Endothelial cell (in vitro differentiated cells): ENCODE measurements at regions not wholly inside any gene's neighbourhood (a gene's known extent, or its start where the extent isn't known, plus 50 kb on each side); places are given as distances from the start of the nearest gene placed in this dataset.

Source experiments
- DNase-seq: peaks from one replicate; pipeline ENCODE4 v3.0.0; 2021; ENCODE audit warnings: low spot score
- H3K27ac Mint-ChIP-seq: one replicate; pipeline ENCODE4 v1.8.0; 2021; ENCODE audit warnings: mixed read lengths, inconsistent platforms; ENCODE audit not compliant: unreplicated experiment
- H3K27me3 Mint-ChIP-seq: one replicate; pipeline ENCODE4 v1.8.0; 2021; ENCODE audit warnings: mild to moderate bottlenecking, moderate library complexity, mixed read lengths, inconsistent platforms; ENCODE audit not compliant: unreplicated experiment
- H3K36me3 Mint-ChIP-seq: one replicate; pipeline ENCODE4 v1.8.0; 2021; ENCODE audit warnings: mild to moderate bottlenecking, low read depth, mixed read lengths, inconsistent platforms; ENCODE audit not compliant: unreplicated experiment
- H3K4me1 Mint-ChIP-seq: one replicate; pipeline ENCODE4 v1.8.0; 2021; ENCODE audit warnings: mild to moderate bottlenecking, mixed read lengths, inconsistent platforms; ENCODE audit not compliant: unreplicated experiment
- H3K4me3 Mint-ChIP-seq: one replicate; pipeline ENCODE4 v1.8.0; 2021; ENCODE audit warnings: mild to moderate bottlenecking, mixed read lengths, inconsistent platforms; ENCODE audit not compliant: unreplicated experiment
- H3K9me3 Mint-ChIP-seq: one replicate; pipeline ENCODE4 v1.8.0; 2021; ENCODE audit warnings: mixed read lengths, inconsistent platforms; ENCODE audit not compliant: unreplicated experiment
- CTCF ChIP-seq: fragments of 200-600 bp; sonication (generic); IDR thresholded peaks from one replicate; pipeline ENCODE4 v1.5.0; 2021; ENCODE audit warnings: antibody characterized with exemption; ENCODE audit not compliant: unreplicated experiment

GRCh38 chr6:82767037-82767436 is 298.6 kb downstream of the UBE3D start:
- Mint-ChIP-seq H3K4me3 (no peak overlapping the region), H3K36me3 (no peaks in the 10 kb centered on the region), H3K27me3 (no peaks in the 10 kb centered on the region), H3K4me1 (no peaks in the 10 kb centered on the region), H3K9me3 (no peaks in the 10 kb centered on the region), H3K27ac (no peak overlapping the region)
- DNase-seq: no peak
- TF ChIP-seq CTCF: no peak

- DNase-seq: no peak
- Mint-ChIP-seq H3K27ac (no peak overlapping the region), H3K4me3 (no peak overlapping the region), H3K36me3 (no peaks in the 10 kb centered on the region), H3K27me3 (no peaks in the 10 kb centered on the region), H3K4me1 (no peaks in the 10 kb centered on the region), H3K9me3 (no peaks in the 10 kb centered on the region)
- TF ChIP-seq CTCF: no peak
Measured at GRCh38 chr6:82767447-82767846, 298.2 kb downstream of the UBE3D start.

GRCh38 chr6:82772851-82773717 is 292.6 kb downstream of the UBE3D start:
- Mint-ChIP-seq H3K27me3 (no peaks in the 10 kb centered on the region), H3K27ac (no peak overlapping the region), H3K4me1 (no peaks in the 10 kb centered on the region), H3K4me3 (no peak overlapping the region), H3K36me3 (no peaks in the 10 kb centered on the region), H3K9me3 (no peaks in the 10 kb centered on the region)
- DNase-seq: no peak
- no peak for TF ChIP-seq CTCF

DNA sequence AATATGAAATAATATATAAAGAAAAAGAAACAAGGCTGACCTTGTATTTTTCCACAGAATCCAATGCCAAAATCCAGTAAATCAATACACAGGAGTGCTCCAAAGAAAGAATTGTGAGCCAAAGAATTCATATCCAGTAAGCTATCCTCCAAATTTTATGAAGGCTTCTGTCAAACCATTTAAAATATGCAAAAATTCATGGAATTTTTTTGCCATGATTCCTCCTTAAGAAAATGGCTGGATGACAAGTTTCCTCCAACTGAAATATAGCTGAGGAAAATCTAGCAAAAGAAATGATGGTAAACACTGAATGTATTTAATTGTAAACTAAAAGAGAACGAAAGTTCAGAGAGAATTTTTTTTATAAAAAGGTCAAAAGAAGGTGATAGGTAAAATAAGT is 290.3 kb downstream of the UBE3D start:
- DNase-seq: no peak
- H3K27ac Mint-ChIP-seq: no peak overlapping the region
- no peaks in the 10 kb centered on the region for H3K36me3 Mint-ChIP-seq
- no peak overlapping the region for H3K4me3 Mint-ChIP-seq
- no peaks in the 10 kb centered on the region for H3K9me3 Mint-ChIP-seq
- TF ChIP-seq CTCF: no peak
- no peaks in the 10 kb centered on the region for H3K4me1 Mint-ChIP-seq
- H3K27me3 Mint-ChIP-seq: no peaks in the 10 kb centered on the region

DNA sequence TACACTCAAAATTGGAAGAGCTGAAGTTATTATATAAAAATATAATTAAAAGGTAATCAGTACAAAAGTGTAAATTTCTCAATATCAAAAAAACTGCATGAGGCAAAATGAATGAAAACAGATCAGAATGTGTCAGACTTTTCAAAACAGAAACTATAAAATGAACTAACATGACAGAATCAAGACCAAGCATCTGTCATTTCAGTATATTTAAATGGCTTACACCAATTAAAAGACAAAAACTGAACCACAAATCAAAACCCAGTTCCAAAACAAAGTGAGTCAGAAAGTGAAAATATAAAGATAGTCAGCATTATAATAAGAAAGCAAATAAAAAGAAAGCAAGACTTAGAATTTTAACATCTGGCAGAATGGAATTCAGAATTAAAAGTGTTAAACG is 289.7 kb downstream of the UBE3D start:
- no peak for DNase-seq
- no peak for TF ChIP-seq CTCF
- no peak overlapping the region for H3K27ac Mint-ChIP-seq
- no peaks in the 10 kb centered on the region for H3K27me3 Mint-ChIP-seq
- H3K4me1 Mint-ChIP-seq: no peaks in the 10 kb centered on the region
- no peak overlapping the region for H3K4me3 Mint-ChIP-seq
- no peaks in the 10 kb centered on the region for H3K9me3 Mint-ChIP-seq
- no peaks in the 10 kb centered on the region for H3K36me3 Mint-ChIP-seq
